GM21515 (cell line): ENCODE measurements at regions not wholly inside any gene's neighbourhood (a gene's known extent, or its start where the extent isn't known, plus 50 kb on each side); places are given as distances from the start of the nearest gene placed in this dataset.

Source experiments
- ATAC-seq: cut with Tn5 transposase; IDR thresholded peaks from one replicate; pipeline ENCODE4 v1.9.1; 2021; ENCODE audit not compliant: unreplicated experiment

- ATAC-seq, result no peak
Measured at GRCh38 chr2:237264480-237265219, 149.3 kb downstream of the COL6A3 start.

- no peak for ATAC-seq
Measured at GRCh38 chr2:237268004-237268708, 145.8 kb downstream of the COL6A3 start.

- no peak for ATAC-seq
Measured at GRCh38 chr2:237269138-237269875, 144.7 kb downstream of the COL6A3 start.

- ATAC-seq, result no peak
Measured at GRCh38 chr2:237270520-237270919, 143.4 kb downstream of the COL6A3 start.

GRCh38 chr2:237271698-237272652 is 142.0 kb downstream of the COL6A3 start:
- no peak for ATAC-seq
